IMR-90 (cell line): ENCODE measurements at regions not wholly inside any gene's neighbourhood (a gene's known extent, or its start where the extent isn't known, plus 50 kb on each side); places are given as distances from the start of the nearest gene placed in this dataset.

Experiments
- ATAC-seq: fragments of 200-7000 bp; cut with Tn5 transposase; 2 replicates; pipeline ENCODE4 v1.9.1; 2020; ENCODE audit warnings: low read depth, mild to moderate bottlenecking, moderate library complexity
- BruUV-seq: library from RNA; stranded (reverse); fragments of 400-500 nt; replicated peaks from 2 replicates; lab custom pipeline; 2021; lab: Mats Ljungman, UMichigan
- CTCF ChIA-PET: fragments of 300-600 bp; formaldehyde crosslinking; extraction: SDS; loops from one replicate; lab custom pipeline; 2021; ENCODE audit warnings: antibody characterized with exemption; lab: Yijun Ruan, JAX
- POLR2A ChIA-PET: fragments of 300-600 bp; sonication (Branson Sonifier 250); formaldehyde crosslinking; loops from one replicate; lab custom pipeline; 2022; ENCODE audit warnings: antibody characterized with exemption; ENCODE audit not compliant: unreplicated experiment; lab: Charles Lee
- DNase-seq: peaks from one replicate; pipeline ENCODE4 v3.0.0; 2013
- H2AFZ ChIP-seq: replicated peaks from 2 replicates; pipeline ENCODE3; 2013; ENCODE audit warnings: low read length, mild to moderate bottlenecking; ENCODE audit not compliant: poor library complexity
- H2AK5ac ChIP-seq: 2 replicates; pipeline ENCODE4 v1.6.1; 2013; ENCODE audit warnings: low read depth, low read length, inconsistent platforms
- H2AK9ac ChIP-seq: replicated peaks from 2 replicates; pipeline ENCODE3; 2013; ENCODE audit warnings: mild to moderate bottlenecking, low read depth, low read length, moderate library complexity; ENCODE audit not compliant: poor library complexity
- H2BK120ac ChIP-seq: 2 replicates; pipeline ENCODE4 v1.6.1; 2013; ENCODE audit warnings: low read depth, low read length, inconsistent platforms
- H2BK15ac ChIP-seq: 3 replicates; pipeline ENCODE4 v1.6.1; 2013; ENCODE audit warnings: low read depth, low read length, inconsistent platforms
- H2BK20ac ChIP-seq: 2 replicates; pipeline ENCODE4 v1.6.1; 2013; ENCODE audit warnings: low read depth, mild to moderate bottlenecking, inconsistent platforms, low read length, moderate library complexity
- H2BK5ac ChIP-seq: 2 replicates; pipeline ENCODE4 v1.6.1; 2013; ENCODE audit warnings: mild to moderate bottlenecking, low read depth, low read length, inconsistent platforms; ENCODE audit not compliant: poor library complexity, severe bottlenecking
- H3K14ac ChIP-seq: replicated peaks from 2 replicates; pipeline ENCODE4 v1.6.1; 2013; ENCODE audit warnings: low read depth, low read length, inconsistent platforms
- H3K18ac ChIP-seq: 2 replicates; pipeline ENCODE4 v1.6.1; 2013; ENCODE audit warnings: low read depth, low read length, control low read depth
- H3K23ac ChIP-seq: 2 replicates; pipeline ENCODE4 v1.6.1; 2013; ENCODE audit warnings: low read depth, low read length, inconsistent platforms
- H3K27ac ChIP-seq: 2 replicates; pipeline ENCODE4 v1.5.1; 2013; ENCODE audit warnings: mild to moderate bottlenecking, control low read depth, low read length; ENCODE audit not compliant: insufficient read depth
- H3K27me3 ChIP-seq: 2 replicates; pipeline ENCODE4 v1.6.1; 2013; ENCODE audit warnings: low read length; ENCODE audit not compliant: control insufficient read depth, insufficient read depth
- H3K36me3 ChIP-seq: 2 replicates; pipeline ENCODE4 v1.6.1; 2013; ENCODE audit warnings: low read length, mixed read lengths; ENCODE audit not compliant: control insufficient read depth, insufficient read depth
- H3K4ac ChIP-seq: 2 replicates; pipeline ENCODE4 v1.6.1; 2013; ENCODE audit warnings: low read depth, low read length, inconsistent platforms
- H3K4me1 ChIP-seq: 2 replicates; pipeline ENCODE4 v1.6.1; 2013; ENCODE audit warnings: low read length, mixed read lengths; ENCODE audit not compliant: control insufficient read depth, insufficient read depth
- H3K4me2 ChIP-seq: 2 replicates; pipeline ENCODE4 v1.6.1; 2013; ENCODE audit warnings: low read depth, mild to moderate bottlenecking, control low read depth, low read length, moderate library complexity
- H3K4me3 ChIP-seq: 2 replicates; pipeline ENCODE4 v1.5.1; 2013; ENCODE audit warnings: low read depth, mild to moderate bottlenecking, control low read depth, low read length, moderate library complexity; ENCODE audit not compliant: insufficient read depth
- H3K56ac ChIP-seq: 2 replicates; pipeline ENCODE4 v1.6.1; 2013; ENCODE audit warnings: low read length, inconsistent platforms; ENCODE audit not compliant: insufficient read depth; ENCODE audit errors: extremely low read depth
- H3K79me1 ChIP-seq, 2 experiments: 2 replicates each; pipeline ENCODE4 v1.6.1; 2013; ENCODE audit warnings: low read length in 2 of 2, inconsistent platforms in 1 of 2, low read depth in 1 of 2
- H3K9ac ChIP-seq: 2 replicates; pipeline ENCODE4 v1.6.1; 2013; ENCODE audit warnings: low read depth, low read length, control low read depth
- H3K9me1 ChIP-seq: 2 replicates; pipeline ENCODE4 v1.6.1; 2013; ENCODE audit warnings: low read length, inconsistent platforms; ENCODE audit not compliant: insufficient read depth
- H3K9me3 ChIP-seq: 2 replicates; pipeline ENCODE4 v1.6.1; 2013; ENCODE audit warnings: low read length; ENCODE audit not compliant: control insufficient read depth, insufficient read depth
- H4K20me1 ChIP-seq: 2 replicates; pipeline ENCODE4 v1.6.1; 2013; ENCODE audit warnings: low read length, inconsistent platforms; ENCODE audit not compliant: insufficient read depth
- H4K5ac ChIP-seq: 2 replicates; pipeline ENCODE4 v1.6.1; 2013; ENCODE audit warnings: mild to moderate bottlenecking, low read depth, low read length, control low read depth
- H4K8ac ChIP-seq, 2 experiments: 2 replicates each; pipeline ENCODE4 v1.6.1; 2013; ENCODE audit warnings: low read depth in 2 of 2, low read length in 2 of 2, control low read depth in 1 of 2, inconsistent platforms in 1 of 2
- H4K91ac ChIP-seq: 2 replicates; pipeline ENCODE4 v1.6.1; 2013; ENCODE audit warnings: low read depth, low read length, inconsistent platforms; ENCODE audit not compliant: insufficient read depth
- BHLHE40 ChIP-seq: fragments of 150-350 bp; IDR thresholded peaks from 2 replicates; pipeline ENCODE4 v1.6.1; 2016; ENCODE audit warnings: mild to moderate bottlenecking, low read depth, low read length
- CEBPB ChIP-seq: IDR thresholded peaks from 2 replicates; pipeline ENCODE4 v1.6.1; 2012; ENCODE audit warnings: low read depth, low read length, improper control_type of control experiment
- CHD1 ChIP-seq: IDR thresholded peaks from 2 replicates; pipeline ENCODE4 v1.6.1; 2012; ENCODE audit warnings: low read depth, low read length, improper control_type of control experiment
- CTCF ChIP-seq: conservative IDR thresholded peaks from 2 replicates; pipeline ENCODE4 v1.5.1; 2012; ENCODE audit warnings: mild to moderate bottlenecking, low read depth, low read length, improper control_type of control experiment
- ELK1 ChIP-seq: fragments of 150-350 bp; IDR thresholded peaks from 2 replicates; pipeline ENCODE4 v1.6.1; 2016; ENCODE audit warnings: low read depth, mild to moderate bottlenecking, low read length, moderate library complexity, borderline replicate concordance
- FOS ChIP-seq: fragments of 150-350 bp; IDR thresholded peaks from 2 replicates; pipeline ENCODE4 v1.6.1; 2016; ENCODE audit warnings: low read depth, low read length
- MAFK ChIP-seq: IDR thresholded peaks from 2 replicates; pipeline ENCODE4 v1.6.1; 2012; ENCODE audit warnings: low read depth, low read length, improper control_type of control experiment
- MAZ ChIP-seq: IDR thresholded peaks from 2 replicates; pipeline ENCODE4 v1.6.1; 2012; ENCODE audit warnings: low read depth, mild to moderate bottlenecking, low read length, improper control_type of control experiment, moderate library complexity, borderline replicate concordance
- MXI1 ChIP-seq: IDR thresholded peaks from 2 replicates; pipeline ENCODE4 v1.6.1; 2012; ENCODE audit warnings: low read depth, mild to moderate bottlenecking, low read length, moderate library complexity, borderline replicate concordance
- NFE2L2 ChIP-seq: fragments of 150-350 bp; IDR thresholded peaks from 2 replicates; pipeline ENCODE4 v1.6.1; 2016; ENCODE audit warnings: low read depth, mild to moderate bottlenecking, low read length
- POLR2A ChIP-seq: IDR thresholded peaks from 2 replicates; pipeline ENCODE4 v1.6.1; 2012; ENCODE audit warnings: mild to moderate bottlenecking, low read depth, low read length
- RAD21 ChIP-seq: IDR thresholded peaks from 2 replicates; pipeline ENCODE4 v1.6.1; 2012; ENCODE audit warnings: low read length, improper control_type of control experiment
- RCOR1 ChIP-seq: IDR thresholded peaks from 2 replicates; pipeline ENCODE4 v1.6.1; 2012; ENCODE audit warnings: mild to moderate bottlenecking, low read length, improper control_type of control experiment; ENCODE audit not compliant: insufficient replicate concordance
- RFX5 ChIP-seq: IDR thresholded peaks from 2 replicates; pipeline ENCODE4 v1.8.0; 2012; ENCODE audit warnings: low read depth, mild to moderate bottlenecking, low read length, moderate library complexity
- SMC3 ChIP-seq: fragments of 150-350 bp; IDR thresholded peaks from 2 replicates; pipeline ENCODE4 v1.6.1; 2016; ENCODE audit warnings: low read depth, mild to moderate bottlenecking, antibody characterized with exemption, low read length, moderate library complexity
- USF2 ChIP-seq: fragments of 150-350 bp; IDR thresholded peaks from 2 replicates; pipeline ENCODE4 v1.6.1; 2017; ENCODE audit warnings: mild to moderate bottlenecking, antibody characterized with exemption, low read length, low read depth
- WGBS, 2 experiments: methylation state at CpG; one replicate each; pipeline versions ENCODE4 v1.1.5 to v1.1.7; 2013; ENCODE audit warnings: missing lambda C conversion rate in 2 of 2; ENCODE audit not compliant: insufficient read length in 1 of 2; ENCODE audit errors: extremely low coverage in 2 of 2; 5-methylcytosine and 5-hydroxymethylcytosine counted together
- dilution Hi-C: fragments of 300-500 bp; cut with HindIII; formaldehyde crosslinking; loops from one replicate; pipeline ENCODE4 v1.14.3; 2018; ENCODE audit warnings: low sequenced_read_pairs; ENCODE audit not compliant: unreplicated experiment
- in situ Hi-C: fragments of 300-500 bp; cut with MboI; formaldehyde crosslinking; loops from 3 replicates; pipeline ENCODE4 v1.14.3; 2019; ENCODE audit warnings: low sequenced_read_pairs, inconsistent platforms, mixed read lengths
- intact Hi-C: fragments of 100-400 bp; cut with micrococcal nuclease; formaldehyde crosslinking; loops from 2 replicates; pipeline ENCODE4 v1.10.0; 2022

- Histone ChIP-seq H2BK15ac (no peak overlapping the region), H2BK20ac (no peak overlapping the region), H2BK5ac (no peak overlapping the region), H3K27me3 (no peaks in the 10 kb centered on the region), H2BK120ac (no peak overlapping the region), H4K20me1 (no peaks in the 10 kb centered on the region), H3K4me3 (no peak overlapping the region), H3K9me1 (no peaks in the 10 kb centered on the region), H2AK9ac (no peak overlapping the region), H3K14ac (no peak overlapping the region), H3K56ac (no peak overlapping the region), H4K91ac (no peak overlapping the region), H3K18ac (no peak overlapping the region), H2AK5ac (no peak overlapping the region), H3K9me3 (no peaks in the 10 kb centered on the region), H2AFZ (no peak overlapping the region), H4K5ac (no peak overlapping the region), H3K4me2 (no peak overlapping the region), H3K9ac (no peak overlapping the region), H3K4me1 (no peaks in the 10 kb centered on the region), H3K79me1 (no peaks in the 10 kb centered on the region), H3K4ac (no peak overlapping the region), H4K8ac (no peak overlapping the region), H3K27ac (no peak overlapping the region), H3K23ac (no peak overlapping the region), H3K36me3 (no peaks in the 10 kb centered on the region)
- dilution Hi-C loops, result no loop called here
- ChIA-PET POLR2A (no interaction called here), CTCF (interaction anchor here (0.7 to 4.4 kb wide), 5 partner anchors 10 to 387 kb away, joined by 3 to 19 read pairs (median 3); no protein-coding TSS in a partner anchor)
- ATAC-seq (no peak; the same call in 1 of the 2 replicates), DNase-seq (no peak)
- TF ChIP-seq RAD21, result no peak
- TF ChIP-seq CEBPB, result no peak
- TF ChIP-seq FOS, result no peak
- TF ChIP-seq SMC3, result no peak
- TF ChIP-seq CTCF, result no peak
- no peak for TF ChIP-seq MXI1
- no peak for TF ChIP-seq RFX5
- TF ChIP-seq RCOR1, result no peak
- TF ChIP-seq USF2, result no peak
- no peak for TF ChIP-seq BHLHE40
- TF ChIP-seq MAZ, result no peak
- TF ChIP-seq NFE2L2, result no peak
- TF ChIP-seq ELK1, result no peak
- TF ChIP-seq MAFK, result no peak
- no peak for TF ChIP-seq CHD1
- TF ChIP-seq POLR2A, result no peak
- in situ Hi-C loops, result loop anchor here (25.0 kb wide), 1 partner anchor 769 kb away; no protein-coding TSS in a partner anchor
- no TSS peak for BruUV-seq
- no CpG with 5 or more reads among the region's 4 CpGs for WGBS, 2 experiments
- intact Hi-C loops, result loop anchor here (5.0 kb wide), 1 partner anchor 759 kb away; no protein-coding TSS in a partner anchor
Measured at GRCh38 chr16:55943267-55943666, 68.1 kb upstream of the CES5A start.
